ENCODE measurements at regions not wholly inside any gene's neighbourhood (a gene's known extent, or its start where the extent isn't known, plus 50 kb on each side); places are given as distances from the start of the nearest gene placed in this dataset.
A peak's percentile ranks its signal among the peaks of the same experiment; 100 is the strongest.

DNA sequence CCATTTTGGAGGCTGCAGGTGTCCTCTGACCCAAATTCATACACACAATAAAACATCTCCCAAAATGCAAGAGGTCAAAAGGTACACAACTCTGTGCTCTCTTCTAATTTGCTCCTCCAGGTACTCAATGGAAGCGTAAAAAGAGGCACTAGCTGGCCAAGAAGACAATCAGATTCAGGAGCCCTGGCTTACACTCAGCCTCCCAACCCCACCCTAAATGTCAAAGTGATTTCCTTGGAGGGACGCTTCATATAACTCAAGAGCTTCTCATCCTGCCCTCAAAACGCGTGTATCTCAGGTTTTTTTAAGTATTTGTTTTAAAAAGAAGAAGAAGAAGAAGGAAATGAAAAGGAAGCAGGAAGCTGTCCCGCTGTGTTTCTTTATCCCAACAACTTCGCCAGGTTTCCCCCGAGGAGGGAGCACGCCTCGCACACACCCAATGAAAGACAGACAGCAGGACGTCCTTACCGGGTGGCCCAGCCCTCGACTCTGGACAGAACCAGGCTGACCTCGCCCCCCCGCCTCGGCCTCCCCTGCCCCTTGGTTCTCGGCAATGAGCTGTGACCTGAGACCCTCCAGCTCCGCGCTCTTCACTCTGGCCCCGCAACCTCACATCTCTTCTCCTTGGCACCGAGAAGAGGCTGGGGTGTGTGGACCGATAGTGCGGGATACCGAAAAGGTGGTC, 620.7 kb upstream of the ZNF385D start:
- Mint-ChIP-seq H3K27ac (no peak overlapping the region), H3K9me3 (no peaks in the 10 kb centered on the region; the same call in 1 of the 2 replicates), H3K4me1 (peaks cover 20% of the 10 kb centered on the region), H3K4me3 (peak overlapping the region; percentile 67), H3K27me3 (ENCODE audit: low read depth) (peaks cover 42% of the 10 kb centered on the region), H3K36me3 (no peaks in the 10 kb centered on the region)
- TF ChIP-seq, protein P1, sequence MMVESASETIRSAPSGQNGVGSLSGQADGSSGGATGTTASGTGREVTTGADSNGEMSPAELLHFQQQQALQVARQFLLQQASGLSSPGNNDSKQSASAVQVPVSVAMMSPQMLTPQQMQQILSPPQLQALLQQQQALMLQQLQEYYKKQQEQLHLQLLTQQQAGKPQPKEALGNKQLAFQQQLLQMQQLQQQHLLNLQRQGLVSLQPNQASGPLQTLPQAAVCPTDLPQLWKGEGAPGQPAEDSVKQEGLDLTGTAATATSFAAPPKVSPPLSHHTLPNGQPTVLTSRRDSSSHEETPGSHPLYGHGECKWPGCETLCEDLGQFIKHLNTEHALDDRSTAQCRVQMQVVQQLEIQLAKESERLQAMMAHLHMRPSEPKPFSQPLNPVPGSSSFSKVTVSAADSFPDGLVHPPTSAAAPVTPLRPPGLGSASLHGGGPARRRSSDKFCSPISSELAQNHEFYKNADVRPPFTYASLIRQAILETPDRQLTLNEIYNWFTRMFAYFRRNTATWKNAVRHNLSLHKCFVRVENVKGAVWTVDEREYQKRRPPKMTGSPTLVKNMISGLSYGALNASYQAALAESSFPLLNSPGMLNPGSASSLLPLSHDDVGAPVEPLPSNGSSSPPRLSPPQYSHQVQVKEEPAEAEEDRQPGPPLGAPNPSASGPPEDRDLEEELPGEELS (CRISPR knock-in tag; IDR thresholded peaks at IDR 0.05) = no peak
- TF ChIP-seq, protein P2, sequence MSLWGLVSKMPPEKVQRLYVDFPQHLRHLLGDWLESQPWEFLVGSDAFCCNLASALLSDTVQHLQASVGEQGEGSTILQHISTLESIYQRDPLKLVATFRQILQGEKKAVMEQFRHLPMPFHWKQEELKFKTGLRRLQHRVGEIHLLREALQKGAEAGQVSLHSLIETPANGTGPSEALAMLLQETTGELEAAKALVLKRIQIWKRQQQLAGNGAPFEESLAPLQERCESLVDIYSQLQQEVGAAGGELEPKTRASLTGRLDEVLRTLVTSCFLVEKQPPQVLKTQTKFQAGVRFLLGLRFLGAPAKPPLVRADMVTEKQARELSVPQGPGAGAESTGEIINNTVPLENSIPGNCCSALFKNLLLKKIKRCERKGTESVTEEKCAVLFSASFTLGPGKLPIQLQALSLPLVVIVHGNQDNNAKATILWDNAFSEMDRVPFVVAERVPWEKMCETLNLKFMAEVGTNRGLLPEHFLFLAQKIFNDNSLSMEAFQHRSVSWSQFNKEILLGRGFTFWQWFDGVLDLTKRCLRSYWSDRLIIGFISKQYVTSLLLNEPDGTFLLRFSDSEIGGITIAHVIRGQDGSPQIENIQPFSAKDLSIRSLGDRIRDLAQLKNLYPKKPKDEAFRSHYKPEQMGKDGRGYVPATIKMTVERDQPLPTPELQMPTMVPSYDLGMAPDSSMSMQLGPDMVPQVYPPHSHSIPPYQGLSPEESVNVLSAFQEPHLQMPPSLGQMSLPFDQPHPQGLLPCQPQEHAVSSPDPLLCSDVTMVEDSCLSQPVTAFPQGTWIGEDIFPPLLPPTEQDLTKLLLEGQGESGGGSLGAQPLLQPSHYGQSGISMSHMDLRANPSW (CRISPR knock-in tag; conservative IDR thresholded peaks at IDR 0.05; ENCODE audit: low read depth) = no peak
- TF ChIP-seq OVOL2 (CRISPR knock-in tag; IDR thresholded peaks at IDR 0.05; ENCODE audit: borderline replicate concordance) (no peak), NFYB (CRISPR knock-in tag; conservative IDR thresholded peaks at IDR 0.05; ENCODE audit: low read depth) (no peak), ZNF423 (CRISPR knock-in tag; IDR thresholded peaks at IDR 0.05) (peak; percentile 39; the same call in 1 of the 2 replicates), TP53 (CRISPR knock-in tag; IDR thresholded peaks at IDR 0.05) (no peak), ZNF219 (CRISPR knock-in tag; IDR thresholded peaks at IDR 0.05; ENCODE audit: borderline replicate concordance) (no peak), ETV6 (CRISPR knock-in tag; IDR thresholded peaks at IDR 0.05) (peak; percentile 92; the same call in 1 of the 2 replicates)
- TF ChIP-seq, protein P3, sequence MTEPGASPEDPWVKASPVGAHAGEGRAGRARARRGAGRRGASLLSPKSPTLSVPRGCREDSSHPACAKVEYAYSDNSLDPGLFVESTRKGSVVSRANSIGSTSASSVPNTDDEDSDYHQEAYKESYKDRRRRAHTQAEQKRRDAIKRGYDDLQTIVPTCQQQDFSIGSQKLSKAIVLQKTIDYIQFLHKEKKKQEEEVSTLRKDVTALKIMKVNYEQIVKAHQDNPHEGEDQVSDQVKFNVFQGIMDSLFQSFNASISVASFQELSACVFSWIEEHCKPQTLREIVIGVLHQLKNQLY (CRISPR knock-in tag; IDR thresholded peaks at IDR 0.05) = no peak
- CTCF ChIA-PET = interaction anchor here (0.8 to 1.2 kb wide), 2 partner anchors 42 to 196 kb away, joined by 3 read pairs; no protein-coding TSS in a partner anchor
- peak; percentile 63 for ATAC-seq
- peak; percentile 29 for DNase-seq (ENCODE audit: low spot score)
- POLR2A ChIA-PET = no interaction called here

DNA sequence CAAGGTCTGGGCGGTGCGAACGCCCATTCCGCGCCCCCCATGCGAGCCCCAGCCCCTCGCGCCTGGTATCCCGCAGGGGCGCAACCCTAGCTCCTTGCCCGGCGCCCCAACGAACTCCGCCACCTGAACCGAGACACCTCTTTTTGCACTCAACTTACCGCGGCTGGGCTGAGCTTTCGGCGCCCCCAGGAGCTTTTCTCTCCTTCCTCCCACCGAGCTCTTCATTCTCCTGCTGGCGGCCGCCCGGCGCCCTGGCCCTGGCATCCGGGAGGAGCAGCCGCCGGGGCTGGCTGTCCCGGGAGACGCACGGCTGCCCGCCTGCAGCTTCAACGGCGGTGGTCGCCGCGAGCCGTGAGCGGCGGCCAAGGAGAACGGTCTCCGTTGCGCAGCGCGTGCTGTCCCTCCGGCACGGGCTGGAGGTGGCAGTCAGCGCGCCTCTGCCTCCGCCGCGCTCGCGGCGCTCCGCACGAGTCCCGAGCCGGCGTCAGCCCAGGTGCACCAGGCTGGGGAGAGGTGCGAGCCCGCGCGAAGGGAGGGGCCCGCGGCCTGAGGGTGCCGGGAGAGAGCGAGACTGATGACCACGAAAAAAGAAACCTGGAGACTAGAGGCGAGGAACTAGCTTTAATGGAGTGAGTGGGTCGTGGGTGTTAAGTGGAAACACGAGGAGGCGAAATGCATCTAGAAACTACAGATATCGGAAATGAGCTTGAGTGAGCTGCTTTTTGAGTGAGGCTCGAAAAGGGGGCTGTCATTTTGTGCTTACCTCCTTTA, 621.5 kb upstream of the ZNF385D start:
- CTCF ChIA-PET = interaction anchor here (0.8 kb wide), 1 partner anchor 41 kb away, joined by 3 read pairs; no protein-coding TSS in a partner anchor
- peak overlapping the region; percentile 67 for H3K4me3 Mint-ChIP-seq
- H3K36me3 Mint-ChIP-seq = no peaks in the 10 kb centered on the region
- H3K27ac Mint-ChIP-seq = no peak overlapping the region
- H3K9me3 Mint-ChIP-seq = no peaks in the 10 kb centered on the region
- ATAC-seq (peak; percentile 86), DNase-seq (ENCODE audit: low spot score) (peak; percentile 70)
- peaks cover 42% of the 10 kb centered on the region for H3K27me3 Mint-ChIP-seq (ENCODE audit: low read depth)
- H3K4me1 Mint-ChIP-seq = peaks cover 20% of the 10 kb centered on the region
- POLR2A ChIA-PET = no interaction called here
- TF ChIP-seq, protein P4, sequence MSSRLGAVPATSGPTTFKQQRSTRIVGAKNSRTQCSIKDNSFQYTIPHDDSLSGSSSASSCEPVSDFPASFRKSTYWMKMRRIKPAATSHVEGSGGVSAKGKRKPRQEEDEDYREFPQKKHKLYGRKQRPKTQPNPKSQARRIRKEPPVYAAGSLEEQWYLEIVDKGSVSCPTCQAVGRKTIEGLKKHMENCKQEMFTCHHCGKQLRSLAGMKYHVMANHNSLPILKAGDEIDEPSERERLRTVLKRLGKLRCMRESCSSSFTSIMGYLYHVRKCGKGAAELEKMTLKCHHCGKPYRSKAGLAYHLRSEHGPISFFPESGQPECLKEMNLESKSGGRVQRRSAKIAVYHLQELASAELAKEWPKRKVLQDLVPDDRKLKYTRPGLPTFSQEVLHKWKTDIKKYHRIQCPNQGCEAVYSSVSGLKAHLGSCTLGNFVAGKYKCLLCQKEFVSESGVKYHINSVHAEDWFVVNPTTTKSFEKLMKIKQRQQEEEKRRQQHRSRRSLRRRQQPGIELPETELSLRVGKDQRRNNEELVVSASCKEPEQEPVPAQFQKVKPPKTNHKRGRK (CRISPR knock-in tag; IDR thresholded peaks at IDR 0.05; ENCODE audit: borderline replicate concordance) = no peak
- TF ChIP-seq, protein P5, sequence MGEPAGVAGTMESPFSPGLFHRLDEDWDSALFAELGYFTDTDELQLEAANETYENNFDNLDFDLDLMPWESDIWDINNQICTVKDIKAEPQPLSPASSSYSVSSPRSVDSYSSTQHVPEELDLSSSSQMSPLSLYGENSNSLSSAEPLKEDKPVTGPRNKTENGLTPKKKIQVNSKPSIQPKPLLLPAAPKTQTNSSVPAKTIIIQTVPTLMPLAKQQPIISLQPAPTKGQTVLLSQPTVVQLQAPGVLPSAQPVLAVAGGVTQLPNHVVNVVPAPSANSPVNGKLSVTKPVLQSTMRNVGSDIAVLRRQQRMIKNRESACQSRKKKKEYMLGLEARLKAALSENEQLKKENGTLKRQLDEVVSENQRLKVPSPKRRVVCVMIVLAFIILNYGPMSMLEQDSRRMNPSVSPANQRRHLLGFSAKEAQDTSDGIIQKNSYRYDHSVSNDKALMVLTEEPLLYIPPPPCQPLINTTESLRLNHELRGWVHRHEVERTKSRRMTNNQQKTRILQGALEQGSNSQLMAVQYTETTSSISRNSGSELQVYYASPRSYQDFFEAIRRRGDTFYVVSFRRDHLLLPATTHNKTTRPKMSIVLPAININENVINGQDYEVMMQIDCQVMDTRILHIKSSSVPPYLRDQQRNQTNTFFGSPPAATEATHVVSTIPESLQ (CRISPR knock-in tag; IDR thresholded peaks at IDR 0.05) = no peak
- TF ChIP-seq ESRRA (CRISPR knock-in tag; IDR thresholded peaks at IDR 0.05; ENCODE audit: borderline replicate concordance) = 0 out of 2 replicates have a peak, but pooled peaks have one; percentile 32
- TF ChIP-seq NR2C2 (CRISPR knock-in tag; IDR thresholded peaks at IDR 0.05) = no peak
- no peak for TF ChIP-seq ZNF138 (CRISPR knock-in tag; conservative IDR thresholded peaks at IDR 0.05)
- TF ChIP-seq GTF2I (CRISPR knock-in tag; conservative IDR thresholded peaks at IDR 0.05) = no peak
- TF ChIP-seq, protein P6, sequence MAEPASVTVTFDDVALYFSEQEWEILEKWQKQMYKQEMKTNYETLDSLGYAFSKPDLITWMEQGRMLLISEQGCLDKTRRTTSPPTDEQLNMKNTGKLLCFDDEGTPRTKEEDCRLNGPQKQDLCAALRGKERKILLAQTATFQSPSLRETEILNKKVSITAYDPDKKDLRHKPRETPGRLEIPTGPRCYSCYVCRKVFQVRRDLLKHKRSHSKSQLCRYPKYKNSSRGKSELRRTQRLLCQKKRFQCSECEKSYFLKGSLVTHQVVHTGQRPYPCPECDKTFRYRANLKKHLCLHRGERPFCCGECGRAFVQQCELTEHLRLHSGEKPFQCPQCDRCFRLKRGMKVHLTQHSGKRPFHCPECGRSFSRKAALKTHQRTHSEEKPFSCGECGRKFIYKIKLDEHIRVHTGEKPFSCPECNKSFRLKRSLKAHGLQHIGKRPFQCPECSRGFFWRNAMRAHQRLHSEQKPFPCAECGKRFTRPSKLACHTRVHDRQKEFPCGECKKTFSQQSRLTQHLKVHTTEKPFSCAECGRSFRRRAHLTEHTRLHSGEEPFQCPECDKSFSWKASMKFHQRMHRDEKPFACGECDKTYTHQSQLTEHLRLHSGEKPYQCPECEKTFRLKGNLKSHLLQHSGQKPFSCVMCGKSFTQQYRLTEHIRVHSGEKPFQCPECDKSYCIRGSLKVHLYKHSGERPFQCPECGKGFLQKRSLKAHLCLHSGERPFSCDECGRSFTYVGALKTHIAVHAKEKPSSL (CRISPR knock-in tag; conservative IDR thresholded peaks at IDR 0.05) = no peak
- TF ChIP-seq, protein P7, sequence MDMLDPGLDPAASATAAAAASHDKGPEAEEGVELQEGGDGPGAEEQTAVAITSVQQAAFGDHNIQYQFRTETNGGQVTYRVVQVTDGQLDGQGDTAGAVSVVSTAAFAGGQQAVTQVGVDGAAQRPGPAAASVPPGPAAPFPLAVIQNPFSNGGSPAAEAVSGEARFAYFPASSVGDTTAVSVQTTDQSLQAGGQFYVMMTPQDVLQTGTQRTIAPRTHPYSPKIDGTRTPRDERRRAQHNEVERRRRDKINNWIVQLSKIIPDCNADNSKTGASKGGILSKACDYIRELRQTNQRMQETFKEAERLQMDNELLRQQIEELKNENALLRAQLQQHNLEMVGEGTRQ (CRISPR knock-in tag; IDR thresholded peaks at IDR 0.05) = no peak
- TF ChIP-seq, protein P8, sequence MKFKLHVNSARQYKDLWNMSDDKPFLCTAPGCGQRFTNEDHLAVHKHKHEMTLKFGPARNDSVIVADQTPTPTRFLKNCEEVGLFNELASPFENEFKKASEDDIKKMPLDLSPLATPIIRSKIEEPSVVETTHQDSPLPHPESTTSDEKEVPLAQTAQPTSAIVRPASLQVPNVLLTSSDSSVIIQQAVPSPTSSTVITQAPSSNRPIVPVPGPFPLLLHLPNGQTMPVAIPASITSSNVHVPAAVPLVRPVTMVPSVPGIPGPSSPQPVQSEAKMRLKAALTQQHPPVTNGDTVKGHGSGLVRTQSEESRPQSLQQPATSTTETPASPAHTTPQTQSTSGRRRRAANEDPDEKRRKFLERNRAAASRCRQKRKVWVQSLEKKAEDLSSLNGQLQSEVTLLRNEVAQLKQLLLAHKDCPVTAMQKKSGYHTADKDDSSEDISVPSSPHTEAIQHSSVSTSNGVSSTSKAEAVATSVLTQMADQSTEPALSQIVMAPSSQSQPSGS (CRISPR knock-in tag; IDR thresholded peaks at IDR 0.05; ENCODE audit: borderline replicate concordance, low read depth) = peak; percentile 17; the same call in 1 of the 2 replicates

All from WTC11 (cell line).